Right lobe of liver (tissue), 4 donors: ENCODE measurements at regions not wholly inside any gene's neighbourhood (a gene's known extent, or its start where the extent isn't known, plus 50 kb on each side); places are given as distances from the start of the nearest gene placed in this dataset.

Experiments used
- POLR2A ChIP-seq: fragments of 450-650 bp; IDR thresholded peaks from one replicate; pipeline ENCODE4 v1.6.1; 2017; ENCODE audit warnings: antibody characterized with exemption, mild to moderate bottlenecking
- TF ChIP-seq, protein P1 (sequence below), 4 donors: fragments of 200-600 bp in 3 of 4; fragments of 450-650 bp in 1 of 4; IDR thresholded peaks; one replicate each; pipeline versions ENCODE4 v1.5.1 to v1.8.0; 2016 to 2022; ENCODE audit warnings: antibody characterized with exemption in 4 of 4, mild to moderate bottlenecking in 2 of 4
- donor health status: DM: no; HTN: no; CAD: no.
- donor health status: DM: no; HTN: no; CAD: no.
- donor health status: DM: no; HTN: yes; CAD: no.

- TF ChIP-seq, protein P1, sequence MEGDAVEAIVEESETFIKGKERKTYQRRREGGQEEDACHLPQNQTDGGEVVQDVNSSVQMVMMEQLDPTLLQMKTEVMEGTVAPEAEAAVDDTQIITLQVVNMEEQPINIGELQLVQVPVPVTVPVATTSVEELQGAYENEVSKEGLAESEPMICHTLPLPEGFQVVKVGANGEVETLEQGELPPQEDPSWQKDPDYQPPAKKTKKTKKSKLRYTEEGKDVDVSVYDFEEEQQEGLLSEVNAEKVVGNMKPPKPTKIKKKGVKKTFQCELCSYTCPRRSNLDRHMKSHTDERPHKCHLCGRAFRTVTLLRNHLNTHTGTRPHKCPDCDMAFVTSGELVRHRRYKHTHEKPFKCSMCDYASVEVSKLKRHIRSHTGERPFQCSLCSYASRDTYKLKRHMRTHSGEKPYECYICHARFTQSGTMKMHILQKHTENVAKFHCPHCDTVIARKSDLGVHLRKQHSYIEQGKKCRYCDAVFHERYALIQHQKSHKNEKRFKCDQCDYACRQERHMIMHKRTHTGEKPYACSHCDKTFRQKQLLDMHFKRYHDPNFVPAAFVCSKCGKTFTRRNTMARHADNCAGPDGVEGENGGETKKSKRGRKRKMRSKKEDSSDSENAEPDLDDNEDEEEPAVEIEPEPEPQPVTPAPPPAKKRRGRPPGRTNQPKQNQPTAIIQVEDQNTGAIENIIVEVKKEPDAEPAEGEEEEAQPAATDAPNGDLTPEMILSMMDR (IDR thresholded peaks at IDR 0.05): no peak
- no peak for TF ChIP-seq POLR2A
These were observed 1112.4 kb upstream of the CNTN5 start for GRCh38 chr11:97908354-97908753.
